H1 (cell line): ENCODE measurements at regions not wholly inside any gene's neighbourhood (a gene's known extent, or its start where the extent isn't known, plus 50 kb on each side); places are given as distances from the start of the nearest gene placed in this dataset.

Source experiments
- CTCF ChIA-PET: fragments of 300-600 bp; sonication (Branson Sonifier 250); formaldehyde crosslinking; loops from one replicate; lab custom pipeline; 2021; ENCODE audit not compliant: partially characterized antibody; lab: Charles Lee
- POLR2A ChIA-PET: fragments of 300-600 bp; sonication (Branson Sonifier 250); formaldehyde crosslinking; loops from one replicate; lab custom pipeline; 2021; ENCODE audit warnings: inconsistent platforms; ENCODE audit not compliant: partially characterized antibody; lab: Charles Lee
- DNase-seq, 2 experiments: peaks; one replicate each; pipeline versions ENCODE4 v3.0.0 to v3.0.0-alpha.2; 2010 to 2022; ENCODE audit warnings: low spot score in 2 of 2, low read depth in 1 of 2, mixed read lengths in 1 of 2
- FAIRE-seq: peaks from 2 replicates; lab custom pipeline; 2011; peaks lifted over from hg19 to GRCh38; lab: Jason Lieb, UNC
- H2AFZ ChIP-seq: 2 replicates; pipeline ENCODE4 v1.8.1; 2012; ENCODE audit warnings: low read length, inconsistent platforms
- H2AK5ac ChIP-seq: 2 replicates; pipeline ENCODE4 v1.6.1; 2013; ENCODE audit warnings: low read depth, low read length
- H2BK120ac ChIP-seq: replicated peaks from 2 replicates; pipeline ENCODE3; 2013; ENCODE audit warnings: low read depth, low read length, inconsistent platforms
- H2BK12ac ChIP-seq: 2 replicates; pipeline ENCODE4 v1.6.1; 2013; ENCODE audit warnings: low read depth, low read length
- H2BK15ac ChIP-seq: 2 replicates; pipeline ENCODE4 v1.6.1; 2013; ENCODE audit warnings: low read length
- H2BK20ac ChIP-seq: 2 replicates; pipeline ENCODE4 v1.6.1; 2013; ENCODE audit warnings: low read length
- H2BK5ac ChIP-seq: 2 replicates; pipeline ENCODE4 v1.6.1; 2013; ENCODE audit warnings: low read depth, low read length
- H3K14ac ChIP-seq: 2 replicates; pipeline ENCODE4 v1.6.1; 2013; ENCODE audit warnings: inconsistent platforms; ENCODE audit not compliant: insufficient read length
- H3K18ac ChIP-seq: 2 replicates; pipeline ENCODE4 v1.6.1; 2013; ENCODE audit warnings: low read length; ENCODE audit errors: extremely low read depth
- H3K23ac ChIP-seq: 2 replicates; pipeline ENCODE4 v1.6.1; 2013; ENCODE audit warnings: inconsistent platforms; ENCODE audit not compliant: insufficient read length
- H3K23me2 ChIP-seq: 2 replicates; pipeline ENCODE4 v1.6.1; 2013; ENCODE audit warnings: low read depth, low read length
- H3K27ac ChIP-seq: 2 replicates; pipeline ENCODE4 v1.6.1; 2011; ENCODE audit warnings: low read depth, low read length, inconsistent platforms
- H3K27me3 ChIP-seq, 4 experiments: replicated peaks in 1 of 4; 1 replicate in 1 of 4; 2 replicates in 3 of 4; pipeline versions ENCODE4 v1.6.1 to v1.8.1; 2011 to 2013; ENCODE audit warnings: low read length in 3 of 4, mild to moderate bottlenecking in 3 of 4, inconsistent platforms in 2 of 4, mixed read lengths in 2 of 4, moderate library complexity in 1 of 4; ENCODE audit not compliant: control insufficient read depth in 3 of 4, insufficient read depth in 3 of 4; ENCODE audit errors: extremely low read depth in 1 of 4
- H3K36me3 ChIP-seq, 4 experiments: 2 replicates each; pipeline versions ENCODE4 v1.6.1 to v1.8.1; 2011 to 2013; ENCODE audit warnings: mild to moderate bottlenecking in 4 of 4, low read length in 3 of 4, moderate library complexity in 2 of 4, control low read depth in 1 of 4, inconsistent platforms in 1 of 4; ENCODE audit not compliant: insufficient read depth in 4 of 4, control insufficient read depth in 2 of 4
- H3K4ac ChIP-seq: replicated peaks from 2 replicates; pipeline ENCODE3; 2013; ENCODE audit warnings: low read length, low read depth, mixed read lengths, inconsistent platforms; ENCODE audit not compliant: insufficient read length
- H3K4me1 ChIP-seq, 4 experiments: replicated peaks in 1 of 4; 1 replicate in 1 of 4; 2 replicates in 3 of 4; pipeline versions ENCODE4 v1.6.1 to v1.8.1; 2011 to 2013; ENCODE audit warnings: low read length in 3 of 4, inconsistent platforms in 2 of 4, mixed read lengths in 1 of 4; ENCODE audit not compliant: insufficient read depth in 4 of 4, control insufficient read depth in 3 of 4
- H3K4me2 ChIP-seq, 2 experiments: 2 replicates each; pipeline versions ENCODE4 v1.6.1 to v1.8.1; 2011 to 2013; ENCODE audit warnings: low read depth in 2 of 2, low read length in 2 of 2, control low read depth in 1 of 2, inconsistent platforms in 1 of 2, mild to moderate bottlenecking in 1 of 2; ENCODE audit not compliant: insufficient read depth in 1 of 2
- H3K4me3 ChIP-seq, 4 experiments: fragments of 200-600, 300-600 bp in 1 of 4; sonication (generic), shearing (Covaris generic), sonication (Bioruptor Twin) in 1 of 4; 2 replicates each; pipeline versions ENCODE4 v1.5.1 to v1.8.1; 2011 to 2016; ENCODE audit warnings: low read length in 4 of 4, low read depth in 3 of 4, control low read depth in 2 of 4, inconsistent platforms in 2 of 4, mild to moderate bottlenecking in 2 of 4, mixed read lengths in 1 of 4, moderate library complexity in 1 of 4; ENCODE audit not compliant: insufficient read depth in 2 of 4; ENCODE audit errors: extremely low read depth in 1 of 4
- H3K56ac ChIP-seq: replicated peaks from 2 replicates; pipeline ENCODE3; 2013; ENCODE audit warnings: low read depth, mild to moderate bottlenecking, mixed read lengths, low read length, inconsistent platforms; ENCODE audit not compliant: insufficient read length
- H3K79me1 ChIP-seq: 2 replicates; pipeline ENCODE4 v1.6.1; 2013; ENCODE audit warnings: low read depth, low read length, control low read depth
- H3K79me2 ChIP-seq, 2 experiments: 2 replicates each; pipeline versions ENCODE4 v1.6.1 to v1.8.1; 2012 to 2013; ENCODE audit warnings: low read length in 2 of 2, mild to moderate bottlenecking in 2 of 2, inconsistent platforms in 1 of 2; ENCODE audit not compliant: insufficient read depth in 2 of 2, control insufficient read depth in 1 of 2
- H3K9ac ChIP-seq, 4 experiments: replicated peaks in 1 of 4; 1 replicate in 1 of 4; 2 replicates in 3 of 4; pipeline versions ENCODE4 v1.6.1 to v1.8.1; 2011 to 2013; ENCODE audit warnings: low read depth in 3 of 4, low read length in 3 of 4, control low read depth in 2 of 4, mild to moderate bottlenecking in 2 of 4, moderate library complexity in 2 of 4, inconsistent platforms in 1 of 4; ENCODE audit errors: extremely low read depth in 1 of 4
- H3K9me3 ChIP-seq, 2 experiments: 2 replicates each; pipeline versions ENCODE4 v1.6.1 to v1.8.1; 2012 to 2013; ENCODE audit warnings: mild to moderate bottlenecking in 2 of 2, moderate library complexity in 2 of 2, control low read depth in 1 of 2, inconsistent platforms in 1 of 2, low read depth in 1 of 2, low read length in 1 of 2, mixed read lengths in 1 of 2; ENCODE audit not compliant: insufficient read depth in 2 of 2
- H4K20me1 ChIP-seq, 2 experiments: replicated peaks in 1 of 2; 2 replicates each; pipeline versions ENCODE3 to v1.8.1; 2011 to 2013; ENCODE audit warnings: inconsistent platforms in 2 of 2, low read length in 2 of 2, mild to moderate bottlenecking in 1 of 2; ENCODE audit not compliant: insufficient read depth in 2 of 2, control insufficient read depth in 1 of 2
- H4K5ac ChIP-seq: 2 replicates; pipeline ENCODE4 v1.6.1; 2013; ENCODE audit warnings: low read length, low read depth, mixed read lengths, inconsistent platforms; ENCODE audit not compliant: insufficient read length
- H4K8ac ChIP-seq: 2 replicates; pipeline ENCODE4 v1.8.0; 2013; ENCODE audit warnings: mild to moderate bottlenecking, moderate library complexity, low read length, inconsistent platforms; ENCODE audit not compliant: insufficient read depth; ENCODE audit errors: extremely low read depth
- H4K91ac ChIP-seq: replicated peaks from 2 replicates; pipeline ENCODE3; 2013; ENCODE audit warnings: low read length, mixed read lengths, inconsistent platforms; ENCODE audit not compliant: insufficient read length
- CEBPB ChIP-seq: IDR thresholded peaks from 2 replicates; pipeline ENCODE4 v1.6.1; 2012; ENCODE audit warnings: low read depth, low read length
- CHD1 ChIP-seq: IDR thresholded peaks from 2 replicates; pipeline ENCODE4 v1.6.1; 2012; ENCODE audit warnings: low read depth, low read length, improper control_type of control experiment
- EGR1 ChIP-seq: IDR thresholded peaks from 2 replicates; pipeline ENCODE4 v1.6.1; 2011; ENCODE audit warnings: low read depth, low read length, borderline replicate concordance
- EP300 ChIP-seq, 2 experiments: IDR thresholded peaks; 1 replicate in 1 of 2; 2 replicates in 1 of 2; pipeline ENCODE4 v1.6.1; 2011 to 2012; ENCODE audit warnings: low read depth in 2 of 2, low read length in 2 of 2, mild to moderate bottlenecking in 2 of 2, borderline replicate concordance in 1 of 2, inconsistent platforms in 1 of 2, moderate library complexity in 1 of 2
- JUND ChIP-seq: IDR thresholded peaks from 2 replicates; pipeline ENCODE4 v1.6.1; 2011; ENCODE audit warnings: mild to moderate bottlenecking, improper control_type of control experiment, low read length
- NANOG ChIP-seq: IDR thresholded peaks from 2 replicates; pipeline ENCODE4 v1.6.1; 2011; ENCODE audit warnings: low read length, low read depth, mild to moderate bottlenecking, inconsistent platforms; ENCODE audit not compliant: insufficient read depth, poor library complexity, severe bottlenecking
- NRF1 ChIP-seq: IDR thresholded peaks from 2 replicates; pipeline ENCODE4 v1.6.1; 2011; ENCODE audit warnings: mild to moderate bottlenecking, low read depth, low read length, improper control_type of control experiment
- SP1 ChIP-seq: IDR thresholded peaks from 2 replicates; pipeline ENCODE4 v1.6.1; 2011; ENCODE audit warnings: low read depth, low read length
- WGBS, 2 experiments: shearing (Covaris generic) in 1 of 2; methylation state at CpG; one replicate each; pipeline versions ENCODE4 v1.1.6 to v1.1.7; 2013 to 2015; ENCODE audit warnings: low lambda C conversion rate in 2 of 2, mixed read lengths in 2 of 2, inconsistent platforms in 1 of 2, low coverage in 1 of 2, missing lambda C conversion rate in 1 of 2; ENCODE audit not compliant: insufficient replicate concordance in 2 of 2, insufficient coverage in 1 of 2, insufficient read length in 1 of 2; ENCODE audit errors: extremely low coverage in 1 of 2, missing lambda C conversion rate in 1 of 2; 5-methylcytosine and 5-hydroxymethylcytosine counted together
- TF ChIP-seq, protein P1 (sequence below): IDR thresholded peaks from 2 replicates; pipeline ENCODE4 v1.6.1; 2012; ENCODE audit warnings: low read length, inconsistent platforms

DNA sequence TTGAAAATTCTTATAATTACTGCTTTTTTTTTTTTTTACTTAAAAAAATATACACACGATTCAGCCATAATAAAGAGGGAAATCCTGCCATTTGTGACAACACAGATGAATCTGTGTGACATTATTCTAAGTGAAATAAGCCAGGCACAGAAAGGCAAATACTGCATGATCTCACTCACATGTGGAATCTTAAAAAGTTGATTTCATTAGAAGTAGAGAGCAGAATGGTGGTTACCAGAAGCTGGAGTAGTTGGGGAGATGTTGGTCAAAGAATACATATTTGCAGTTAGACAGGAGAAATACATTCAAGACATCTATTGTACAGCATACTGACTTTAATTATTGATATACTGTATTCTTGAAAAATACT lies 116.2 kb downstream of the KLF12 start:
- no peak overlapping the region for H4K5ac ChIP-seq
- CTCF ChIA-PET = interaction anchor here (0.5 to 2.4 kb wide), 4 partner anchors 17 to 428 kb away, joined by 3 to 8 read pairs (median 4); no protein-coding TSS in a partner anchor
- POLR2A ChIA-PET = no interaction called here

More for the DNA sequence above, 116.2 kb downstream of the KLF12 start:
- H3K4ac ChIP-seq = no peak overlapping the region
- no peak overlapping the region for H3K56ac ChIP-seq
- no peak for FAIRE-seq
- H3K9ac ChIP-seq = no peak overlapping the region
- no peak overlapping the region for H3K4me3 ChIP-seq
- no peak overlapping the region for H2BK5ac ChIP-seq
- no peak overlapping the region for H3K14ac ChIP-seq
- 77% methylated on average over 1 of the region's 1 CpG; no CpG with 5 or more reads in 1 of the 2 experiments for WGBS, 2 experiments
- no peaks in the 10 kb centered on the region for H4K20me1 ChIP-seq
- no peak overlapping the region for H3K4me2 ChIP-seq
- no peak overlapping the region for H4K8ac ChIP-seq
- no peak overlapping the region for H2AK5ac ChIP-seq
- TF ChIP-seq EGR1 (no peak), NRF1 (no peak), SP1 (no peak), JUND (no peak), NANOG (no peak), CHD1 (no peak), CEBPB (no peak), EP300 (IDR thresholded peaks at IDR 0.05; ENCODE audit: borderline replicate concordance in 1 of 2, low read depth in 2 of 2, low read length in 2 of 2) (no peak)
- TF ChIP-seq, protein P1, sequence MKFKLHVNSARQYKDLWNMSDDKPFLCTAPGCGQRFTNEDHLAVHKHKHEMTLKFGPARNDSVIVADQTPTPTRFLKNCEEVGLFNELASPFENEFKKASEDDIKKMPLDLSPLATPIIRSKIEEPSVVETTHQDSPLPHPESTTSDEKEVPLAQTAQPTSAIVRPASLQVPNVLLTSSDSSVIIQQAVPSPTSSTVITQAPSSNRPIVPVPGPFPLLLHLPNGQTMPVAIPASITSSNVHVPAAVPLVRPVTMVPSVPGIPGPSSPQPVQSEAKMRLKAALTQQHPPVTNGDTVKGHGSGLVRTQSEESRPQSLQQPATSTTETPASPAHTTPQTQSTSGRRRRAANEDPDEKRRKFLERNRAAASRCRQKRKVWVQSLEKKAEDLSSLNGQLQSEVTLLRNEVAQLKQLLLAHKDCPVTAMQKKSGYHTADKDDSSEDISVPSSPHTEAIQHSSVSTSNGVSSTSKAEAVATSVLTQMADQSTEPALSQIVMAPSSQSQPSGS = no peak
- TF ChIP-seq, all 59 proteins: peak for 0
- Histone ChIP-seq H2BK120ac (no peak overlapping the region), H3K18ac (no peak overlapping the region), H2BK15ac (no peak overlapping the region), H3K27me3 (no peaks in the 10 kb centered on the region), H3K23me2 (no peaks in the 10 kb centered on the region), H2BK20ac (no peak overlapping the region), H3K9me3 (no peaks in the 10 kb centered on the region), H3K36me3 (no peaks in the 10 kb centered on the region), H2AFZ (no peak overlapping the region), H2BK12ac (no peak overlapping the region), H3K79me2 (no peaks in the 10 kb centered on the region), H3K23ac (no peak overlapping the region), H3K27ac (no peak overlapping the region), H3K4me1 (no peaks in the 10 kb centered on the region), H4K91ac (no peak overlapping the region), H3K79me1 (no peaks in the 10 kb centered on the region)
- DNase-seq = no peak
